Ishikawa (cell line): ENCODE measurements at regions not wholly inside any gene's neighbourhood (a gene's known extent, or its start where the extent isn't known, plus 50 kb on each side); places are given as distances from the start of the nearest gene placed in this dataset.

Source experiments
- CEBPB ChIP-seq: IDR thresholded peaks from 2 replicates; pipeline ENCODE4 v1.6.1; 2012
- CREB1 ChIP-seq: IDR thresholded peaks from 2 replicates; pipeline ENCODE4 v1.6.1; 2012; ENCODE audit warnings: low read depth
- EGR1 ChIP-seq: IDR thresholded peaks from 2 replicates; pipeline ENCODE4 v1.6.1; 2012
- EP300 ChIP-seq: IDR thresholded peaks from 2 replicates; pipeline ENCODE4 v1.6.1; 2012; ENCODE audit warnings: borderline replicate concordance
- FOXM1 ChIP-seq: IDR thresholded peaks from 2 replicates; pipeline ENCODE4 v1.6.1; 2012; ENCODE audit warnings: low read depth, borderline replicate concordance
- MAX ChIP-seq: IDR thresholded peaks from 2 replicates; pipeline ENCODE4 v1.6.1; 2012
- RAD21 ChIP-seq: IDR thresholded peaks from 2 replicates; pipeline ENCODE4 v1.6.1; 2012; ENCODE audit warnings: low read depth
- TAF1 ChIP-seq: IDR thresholded peaks from 2 replicates; pipeline ENCODE4 v1.6.1; 2012; ENCODE audit warnings: low read depth, mild to moderate bottlenecking
- TCF12 ChIP-seq: IDR thresholded peaks from 2 replicates; pipeline ENCODE4 v1.6.1; 2012; ENCODE audit warnings: low read depth
- TEAD4 ChIP-seq: IDR thresholded peaks from 2 replicates; pipeline ENCODE4 v1.6.1; 2012
- YY1 ChIP-seq: IDR thresholded peaks from 2 replicates; pipeline ENCODE4 v1.6.1; 2012; ENCODE audit warnings: low read depth
- ZBTB7A ChIP-seq: IDR thresholded peaks from 2 replicates; pipeline ENCODE4 v1.6.1; 2012; ENCODE audit warnings: low read depth
- TF ChIP-seq, protein P1 (sequence below): IDR thresholded peaks from 2 replicates; pipeline ENCODE4 v1.6.1; 2012; ENCODE audit warnings: low read depth, mild to moderate bottlenecking

GRCh38 chr10:3261921-3262320 is 89.3 kb upstream of the PITRM1 start:
- TF ChIP-seq RAD21 (no peak), TAF1 (no peak), EP300 (no peak), YY1 (no peak), FOXM1 (no peak), MAX (no peak), EGR1 (no peak), CREB1 (no peak), ZBTB7A (no peak), CEBPB (no peak), TCF12 (no peak), TEAD4 (no peak)
- TF ChIP-seq, protein P1, sequence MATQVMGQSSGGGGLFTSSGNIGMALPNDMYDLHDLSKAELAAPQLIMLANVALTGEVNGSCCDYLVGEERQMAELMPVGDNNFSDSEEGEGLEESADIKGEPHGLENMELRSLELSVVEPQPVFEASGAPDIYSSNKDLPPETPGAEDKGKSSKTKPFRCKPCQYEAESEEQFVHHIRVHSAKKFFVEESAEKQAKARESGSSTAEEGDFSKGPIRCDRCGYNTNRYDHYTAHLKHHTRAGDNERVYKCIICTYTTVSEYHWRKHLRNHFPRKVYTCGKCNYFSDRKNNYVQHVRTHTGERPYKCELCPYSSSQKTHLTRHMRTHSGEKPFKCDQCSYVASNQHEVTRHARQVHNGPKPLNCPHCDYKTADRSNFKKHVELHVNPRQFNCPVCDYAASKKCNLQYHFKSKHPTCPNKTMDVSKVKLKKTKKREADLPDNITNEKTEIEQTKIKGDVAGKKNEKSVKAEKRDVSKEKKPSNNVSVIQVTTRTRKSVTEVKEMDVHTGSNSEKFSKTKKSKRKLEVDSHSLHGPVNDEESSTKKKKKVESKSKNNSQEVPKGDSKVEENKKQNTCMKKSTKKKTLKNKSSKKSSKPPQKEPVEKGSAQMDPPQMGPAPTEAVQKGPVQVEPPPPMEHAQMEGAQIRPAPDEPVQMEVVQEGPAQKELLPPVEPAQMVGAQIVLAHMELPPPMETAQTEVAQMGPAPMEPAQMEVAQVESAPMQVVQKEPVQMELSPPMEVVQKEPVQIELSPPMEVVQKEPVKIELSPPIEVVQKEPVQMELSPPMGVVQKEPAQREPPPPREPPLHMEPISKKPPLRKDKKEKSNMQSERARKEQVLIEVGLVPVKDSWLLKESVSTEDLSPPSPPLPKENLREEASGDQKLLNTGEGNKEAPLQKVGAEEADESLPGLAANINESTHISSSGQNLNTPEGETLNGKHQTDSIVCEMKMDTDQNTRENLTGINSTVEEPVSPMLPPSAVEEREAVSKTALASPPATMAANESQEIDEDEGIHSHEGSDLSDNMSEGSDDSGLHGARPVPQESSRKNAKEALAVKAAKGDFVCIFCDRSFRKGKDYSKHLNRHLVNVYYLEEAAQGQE, result no peak
